ENCODE measurements at regions not wholly inside any gene's neighbourhood (a gene's known extent, or its start where the extent isn't known, plus 50 kb on each side); places are given as distances from the start of the nearest gene placed in this dataset.

- no peak for DNase-seq (ENCODE audit: low spot score)
- H3K27ac ChIP-seq, result no peak overlapping the region
- no peaks in the 10 kb centered on the region for H3K27me3 ChIP-seq
- no peaks in the 10 kb centered on the region for H3K9me3 ChIP-seq
- no peaks in the 10 kb centered on the region for H3K4me1 ChIP-seq
- TF ChIP-seq, protein P1, sequence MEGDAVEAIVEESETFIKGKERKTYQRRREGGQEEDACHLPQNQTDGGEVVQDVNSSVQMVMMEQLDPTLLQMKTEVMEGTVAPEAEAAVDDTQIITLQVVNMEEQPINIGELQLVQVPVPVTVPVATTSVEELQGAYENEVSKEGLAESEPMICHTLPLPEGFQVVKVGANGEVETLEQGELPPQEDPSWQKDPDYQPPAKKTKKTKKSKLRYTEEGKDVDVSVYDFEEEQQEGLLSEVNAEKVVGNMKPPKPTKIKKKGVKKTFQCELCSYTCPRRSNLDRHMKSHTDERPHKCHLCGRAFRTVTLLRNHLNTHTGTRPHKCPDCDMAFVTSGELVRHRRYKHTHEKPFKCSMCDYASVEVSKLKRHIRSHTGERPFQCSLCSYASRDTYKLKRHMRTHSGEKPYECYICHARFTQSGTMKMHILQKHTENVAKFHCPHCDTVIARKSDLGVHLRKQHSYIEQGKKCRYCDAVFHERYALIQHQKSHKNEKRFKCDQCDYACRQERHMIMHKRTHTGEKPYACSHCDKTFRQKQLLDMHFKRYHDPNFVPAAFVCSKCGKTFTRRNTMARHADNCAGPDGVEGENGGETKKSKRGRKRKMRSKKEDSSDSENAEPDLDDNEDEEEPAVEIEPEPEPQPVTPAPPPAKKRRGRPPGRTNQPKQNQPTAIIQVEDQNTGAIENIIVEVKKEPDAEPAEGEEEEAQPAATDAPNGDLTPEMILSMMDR (IDR thresholded peaks at IDR 0.05), result no peak
- no peak overlapping the region for H3K4me3 ChIP-seq
- H3K36me3 ChIP-seq, result no peaks in the 10 kb centered on the region
These were observed 84.4 kb upstream of the UQCRFS1 start for GRCh38 chr19:29297381-29297780.

GRCh38 chr19:29299416-29300380 is 86.7 kb upstream of the UQCRFS1 start:
- DNase-seq (ENCODE audit: low spot score), result no peak
- H3K27ac ChIP-seq, result no peak overlapping the region
- TF ChIP-seq, protein P1 (IDR thresholded peaks at IDR 0.05), result no peak
- no peaks in the 10 kb centered on the region for H3K4me1 ChIP-seq
- H3K4me3 ChIP-seq, result no peak overlapping the region
- H3K9me3 ChIP-seq, result no peaks in the 10 kb centered on the region
- no peaks in the 10 kb centered on the region for H3K36me3 ChIP-seq
- H3K27me3 ChIP-seq, result no peaks in the 10 kb centered on the region

GRCh38 chr19:29302002-29302928 is 89.3 kb upstream of the UQCRFS1 start:
- Histone ChIP-seq H3K9me3 (no peaks in the 10 kb centered on the region), H3K27ac (no peak overlapping the region), H3K36me3 (no peaks in the 10 kb centered on the region), H3K4me1 (no peaks in the 10 kb centered on the region), H3K27me3 (no peaks in the 10 kb centered on the region), H3K4me3 (no peak overlapping the region)
- no peak for DNase-seq (ENCODE audit: low spot score)
- TF ChIP-seq, protein P1 (IDR thresholded peaks at IDR 0.05), result no peak

DNA sequence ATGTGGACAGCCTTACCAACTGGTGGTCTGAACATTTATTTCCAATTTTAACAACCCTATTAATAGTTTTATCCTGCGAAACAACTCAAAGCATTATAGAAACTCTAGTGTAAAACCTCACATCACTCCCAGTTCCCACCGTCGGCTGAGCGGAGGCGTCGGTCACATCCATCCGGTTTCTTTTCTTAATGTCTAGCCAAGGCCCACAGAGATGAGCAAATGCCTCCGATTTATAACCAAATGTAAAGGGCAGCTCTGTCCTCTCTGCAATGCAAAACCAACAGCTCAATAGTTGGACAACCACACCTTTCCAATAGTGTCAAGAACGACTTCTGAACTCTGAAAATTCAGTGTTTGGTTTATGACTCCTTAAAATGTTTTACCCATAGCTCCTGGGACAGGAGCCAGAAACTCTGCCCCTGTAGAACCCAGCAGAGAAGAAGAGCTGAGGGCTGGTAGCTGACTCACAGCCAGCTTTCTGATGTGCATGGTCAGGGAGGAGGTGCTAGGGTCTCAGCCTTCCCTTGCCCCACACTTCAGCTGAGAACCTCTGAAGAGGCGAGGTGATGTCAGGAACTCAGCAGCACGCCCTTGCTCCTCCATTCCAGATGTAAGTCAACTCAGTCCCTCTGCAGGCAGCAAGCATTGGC is 90.2 kb upstream of the UQCRFS1 start:
- Histone ChIP-seq H3K27me3 (no peaks in the 10 kb centered on the region), H3K9me3 (no peaks in the 10 kb centered on the region), H3K27ac (no peak overlapping the region), H3K4me3 (no peak overlapping the region), H3K4me1 (no peaks in the 10 kb centered on the region), H3K36me3 (no peaks in the 10 kb centered on the region)
- TF ChIP-seq, protein P1 (IDR thresholded peaks at IDR 0.05), result no peak
- DNase-seq (ENCODE audit: low spot score), result no peak

- Histone ChIP-seq H3K36me3 (no peaks in the 10 kb centered on the region), H3K4me1 (no peaks in the 10 kb centered on the region), H3K27me3 (no peaks in the 10 kb centered on the region), H3K27ac (no peak overlapping the region), H3K4me3 (no peak overlapping the region), H3K9me3 (no peaks in the 10 kb centered on the region)
- TF ChIP-seq, protein P1 (IDR thresholded peaks at IDR 0.05), result no peak
- DNase-seq (ENCODE audit: low spot score), result no peak
These were observed 90.8 kb upstream of the UQCRFS1 start for GRCh38 chr19:29303719-29304090.
